Progenitor cell of endocrine pancreas (in vitro differentiated cells): ENCODE measurements at regions not wholly inside any gene's neighbourhood (a gene's known extent, or its start where the extent isn't known, plus 50 kb on each side); places are given as distances from the start of the nearest gene placed in this dataset.
"Not testable (repeated sequence)": the region's sequence is repeated elsewhere in the genome, so short reads cannot be mapped to it uniquely, and the experiment has no call there.

Experiments used
- DNase-seq: peaks from one replicate; pipeline ENCODE4 v3.0.0; 2021; ENCODE audit warnings: low spot score; ENCODE audit not compliant: unreplicated experiment
- H3K27ac Mint-ChIP-seq: 2 replicates; pipeline ENCODE4 v1.8.0; 2021; ENCODE audit warnings: mild to moderate bottlenecking, moderate library complexity, mixed read lengths
- H3K27me3 Mint-ChIP-seq: 2 replicates; pipeline ENCODE4 v1.8.0; 2021; ENCODE audit warnings: mixed read lengths
- H3K36me3 Mint-ChIP-seq: 2 replicates; pipeline ENCODE4 v1.8.0; 2022; ENCODE audit warnings: mixed read lengths; ENCODE audit not compliant: insufficient read depth
- H3K4me1 Mint-ChIP-seq: 2 replicates; pipeline ENCODE4 v1.8.0; 2021; ENCODE audit warnings: low read depth, mixed read lengths
- H3K4me3 Mint-ChIP-seq: 2 replicates; pipeline ENCODE4 v1.8.0; 2021; ENCODE audit warnings: low read depth, mild to moderate bottlenecking, moderate library complexity, mixed read lengths
- H3K9me3 Mint-ChIP-seq: 2 replicates; pipeline ENCODE4 v1.8.0; 2021; ENCODE audit warnings: low read depth, mixed read lengths
- TF ChIP-seq, protein P1 (sequence below): fragments of 200-600 bp; sonication (generic); IDR thresholded peaks from one replicate; pipeline ENCODE4 v1.5.0; 2021; ENCODE audit warnings: antibody characterized with exemption, mild to moderate bottlenecking; ENCODE audit not compliant: unreplicated experiment

DNA sequence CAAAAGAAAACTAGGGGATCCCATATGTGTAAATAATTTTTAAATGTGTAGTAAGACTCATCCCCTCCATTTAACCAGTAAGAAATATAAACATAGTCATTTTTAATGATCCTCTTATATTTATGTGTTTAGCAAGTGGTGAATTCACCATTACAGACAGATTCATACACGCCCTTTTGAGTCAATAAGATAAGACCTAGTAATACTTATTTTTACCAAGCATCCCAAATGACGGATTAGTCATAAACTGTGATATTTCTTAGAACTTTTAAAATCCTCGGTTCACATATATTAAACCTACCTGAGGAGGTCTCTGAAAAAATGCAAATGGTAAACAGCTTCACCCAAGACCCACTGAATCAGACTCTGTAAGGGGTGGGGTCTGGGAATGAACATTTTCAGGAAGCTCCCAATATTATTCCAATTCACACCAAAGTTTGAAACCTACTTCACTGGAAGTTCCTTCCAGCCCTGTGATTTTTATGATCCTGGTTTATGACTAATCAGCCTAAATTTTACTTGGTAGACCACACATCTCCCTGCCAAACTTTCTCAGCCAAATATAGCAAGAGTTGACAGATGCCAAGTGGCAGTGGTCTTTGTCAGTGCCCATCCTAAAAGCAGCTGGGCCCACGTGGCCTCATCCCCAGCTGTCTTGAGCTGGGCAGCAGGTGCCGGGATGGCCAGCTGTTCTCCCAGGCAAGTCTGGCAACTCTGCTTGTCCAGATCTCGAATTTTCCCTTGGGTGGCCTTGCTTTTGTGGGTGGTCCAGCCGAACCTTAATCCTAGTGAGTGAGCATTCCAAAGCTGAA, 559.0 kb upstream of the RGMB start:
- TF ChIP-seq, protein P1, sequence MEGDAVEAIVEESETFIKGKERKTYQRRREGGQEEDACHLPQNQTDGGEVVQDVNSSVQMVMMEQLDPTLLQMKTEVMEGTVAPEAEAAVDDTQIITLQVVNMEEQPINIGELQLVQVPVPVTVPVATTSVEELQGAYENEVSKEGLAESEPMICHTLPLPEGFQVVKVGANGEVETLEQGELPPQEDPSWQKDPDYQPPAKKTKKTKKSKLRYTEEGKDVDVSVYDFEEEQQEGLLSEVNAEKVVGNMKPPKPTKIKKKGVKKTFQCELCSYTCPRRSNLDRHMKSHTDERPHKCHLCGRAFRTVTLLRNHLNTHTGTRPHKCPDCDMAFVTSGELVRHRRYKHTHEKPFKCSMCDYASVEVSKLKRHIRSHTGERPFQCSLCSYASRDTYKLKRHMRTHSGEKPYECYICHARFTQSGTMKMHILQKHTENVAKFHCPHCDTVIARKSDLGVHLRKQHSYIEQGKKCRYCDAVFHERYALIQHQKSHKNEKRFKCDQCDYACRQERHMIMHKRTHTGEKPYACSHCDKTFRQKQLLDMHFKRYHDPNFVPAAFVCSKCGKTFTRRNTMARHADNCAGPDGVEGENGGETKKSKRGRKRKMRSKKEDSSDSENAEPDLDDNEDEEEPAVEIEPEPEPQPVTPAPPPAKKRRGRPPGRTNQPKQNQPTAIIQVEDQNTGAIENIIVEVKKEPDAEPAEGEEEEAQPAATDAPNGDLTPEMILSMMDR = no peak
- no peak overlapping the region for H3K4me3 Mint-ChIP-seq
- no peaks in the 10 kb centered on the region for H3K4me1 Mint-ChIP-seq
- H3K9me3 Mint-ChIP-seq = no peaks in the 10 kb centered on the region
- DNase-seq = no peak
- H3K27me3 Mint-ChIP-seq = no peaks in the 10 kb centered on the region
- no peak overlapping the region for H3K27ac Mint-ChIP-seq
- no peaks in the 10 kb centered on the region for H3K36me3 Mint-ChIP-seq

DNA sequence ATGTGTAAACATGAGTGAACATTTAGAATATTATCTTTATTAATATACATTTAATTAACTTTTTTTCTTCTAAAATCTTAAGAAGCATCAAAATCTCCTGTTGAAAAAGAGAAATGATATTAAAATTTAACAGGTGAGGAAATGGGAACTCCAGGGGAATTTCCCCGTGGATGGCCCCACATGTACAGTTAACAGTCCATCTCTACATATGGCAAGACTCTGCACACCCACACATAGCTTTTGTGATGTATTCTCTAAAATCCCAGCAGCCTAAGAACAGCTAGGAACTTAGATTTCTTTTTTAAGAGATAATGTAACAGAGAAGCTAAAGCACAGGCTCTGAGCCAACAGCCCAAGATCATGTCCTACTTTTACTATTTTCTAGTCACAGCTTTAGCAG, 556.3 kb upstream of the RGMB start:
- H3K4me1 Mint-ChIP-seq = no peaks in the 10 kb centered on the region
- no peak for DNase-seq
- no peaks in the 10 kb centered on the region for H3K36me3 Mint-ChIP-seq
- TF ChIP-seq, protein P1 = no peak
- H3K27ac Mint-ChIP-seq = no peak overlapping the region
- no peak overlapping the region for H3K4me3 Mint-ChIP-seq
- no peaks in the 10 kb centered on the region for H3K27me3 Mint-ChIP-seq
- no peaks in the 10 kb centered on the region for H3K9me3 Mint-ChIP-seq

DNA sequence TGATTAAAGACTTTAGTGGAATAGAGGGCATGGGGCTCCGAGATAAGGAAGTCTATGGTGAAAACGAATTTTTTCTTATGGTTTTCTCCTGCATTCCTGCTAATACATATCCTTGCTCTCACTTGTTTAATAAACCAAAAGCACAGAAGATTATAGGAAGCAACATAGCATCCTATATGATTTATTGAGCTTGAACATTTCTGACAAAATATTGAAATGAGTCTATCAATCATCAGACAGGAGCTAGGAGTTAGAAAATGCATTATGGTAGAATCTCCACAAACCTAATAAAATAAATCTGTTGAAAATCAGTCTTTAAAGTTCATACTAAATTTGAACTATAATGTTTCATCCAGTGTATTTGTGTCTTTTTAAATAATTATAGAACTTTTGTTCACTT, 554.6 kb upstream of the RGMB start:
- TF ChIP-seq, protein P1 = no peak
- Mint-ChIP-seq H3K4me1 (no peaks in the 10 kb centered on the region), H3K4me3 (no peak overlapping the region), H3K27me3 (no peaks in the 10 kb centered on the region), H3K9me3 (peaks cover 10% of the 10 kb centered on the region), H3K36me3 (no peaks in the 10 kb centered on the region), H3K27ac (no peak overlapping the region)
- DNase-seq = no peak

DNA sequence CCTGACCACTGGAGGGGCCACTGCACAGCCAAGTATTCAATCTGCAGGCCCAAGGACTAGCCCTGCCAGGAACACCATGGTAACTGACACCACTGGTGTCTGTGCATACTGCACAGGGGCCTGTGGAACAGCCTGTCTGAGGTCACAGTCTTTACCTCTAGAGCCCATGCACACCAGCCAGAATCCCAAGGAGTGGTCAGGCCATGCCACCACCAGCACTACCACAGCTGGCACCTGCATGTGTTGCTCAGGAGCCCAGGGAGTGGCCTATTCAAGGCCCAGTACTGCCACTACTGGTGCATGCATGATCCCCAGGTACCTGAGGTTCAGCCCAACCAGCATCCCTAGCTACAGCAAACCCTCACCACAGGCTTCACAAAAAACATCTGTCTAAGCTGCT, 546.0 kb upstream of the RGMB start:
- Mint-ChIP-seq H3K4me1 (no peaks in the 10 kb centered on the region), H3K4me3 (no peak overlapping the region), H3K27ac (no peak overlapping the region), H3K27me3 (no peaks in the 10 kb centered on the region), H3K9me3 (peaks cover 28% of the 10 kb centered on the region), H3K36me3 (no peaks in the 10 kb centered on the region)
- TF ChIP-seq, protein P1 = no peak
- no peak for DNase-seq

DNA sequence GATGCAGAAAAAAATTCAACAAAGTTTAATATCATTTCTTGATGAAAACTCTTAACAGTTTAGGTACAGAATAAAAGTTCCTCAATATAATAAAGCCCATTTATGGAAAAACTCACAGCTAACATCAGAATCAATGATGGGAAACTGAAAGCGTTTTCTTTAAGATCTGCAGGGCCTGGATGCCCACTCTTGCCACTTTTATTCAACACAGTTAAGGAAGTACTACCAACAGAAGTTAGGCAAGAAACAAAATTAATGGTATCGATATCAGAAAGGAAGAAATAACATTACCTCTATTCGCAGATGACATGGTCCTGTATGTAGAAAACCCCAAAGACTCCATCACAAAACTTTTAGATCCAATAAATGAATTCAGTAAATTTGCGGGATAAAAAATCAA, 542.4 kb upstream of the RGMB start:
- Mint-ChIP-seq H3K27ac (no peak overlapping the region), H3K4me3 (no peak overlapping the region), H3K36me3 (no peaks in the 10 kb centered on the region), H3K9me3 (peaks cover 20% of the 10 kb centered on the region), H3K4me1 (no peaks in the 10 kb centered on the region), H3K27me3 (no peaks in the 10 kb centered on the region)
- no peak for DNase-seq
- TF ChIP-seq, protein P1 = no peak

DNA sequence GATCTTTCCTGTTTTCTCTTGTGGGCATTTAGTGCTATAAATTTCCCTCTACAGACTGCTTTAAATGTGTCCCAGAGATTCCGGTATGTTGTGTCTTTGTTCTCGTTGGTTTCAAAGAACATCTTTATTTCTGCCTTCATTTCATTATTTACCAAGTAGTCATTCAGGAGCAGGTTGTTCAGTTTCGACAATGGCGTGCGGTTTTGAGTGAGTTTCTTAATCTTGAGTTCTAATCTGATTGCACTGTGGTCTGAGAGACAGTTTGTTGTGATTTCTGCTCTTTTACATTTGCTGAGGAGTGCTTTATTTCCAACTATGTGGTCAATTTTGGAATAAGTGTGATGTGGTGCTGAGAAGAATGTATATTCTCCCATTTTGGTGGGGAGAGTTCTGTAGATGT, 535.7 kb upstream of the RGMB start:
- H3K9me3 Mint-ChIP-seq = peaks cover 25% of the 10 kb centered on the region
- H3K27me3 Mint-ChIP-seq, H3K27ac Mint-ChIP-seq, H3K36me3 Mint-ChIP-seq, H3K4me3 Mint-ChIP-seq, H3K4me1 Mint-ChIP-seq, DNase-seq: not testable (repeated sequence)
